Fibroblast of mammary gland (primary cell): ENCODE measurements at regions not wholly inside any gene's neighbourhood (a gene's known extent, or its start where the extent isn't known, plus 50 kb on each side); places are given as distances from the start of the nearest gene placed in this dataset.

ENCODE experiments used
- DNase-seq: peaks from one replicate; pipeline ENCODE4 v3.0.0-alpha.2; 2010; ENCODE audit warnings: low read depth
- H3K4me3 ChIP-seq: 2 replicates; pipeline ENCODE4 v1.5.1; 2011; ENCODE audit warnings: low read depth, mild to moderate bottlenecking, low read length, moderate library complexity; ENCODE audit not compliant: control insufficient read depth
- CTCF ChIP-seq: conservative IDR thresholded peaks from 2 replicates; pipeline ENCODE4 v1.5.1; 2011; ENCODE audit warnings: low read depth, low read length, inconsistent platforms; ENCODE audit not compliant: control insufficient read depth, insufficient read depth

GRCh38 chr4:179485781-179486180 lies 2043.5 kb upstream of the AGA start:
- H3K4me3 ChIP-seq, result no peak overlapping the region
- TF ChIP-seq CTCF, result no peak
- no peak for DNase-seq

- DNase-seq, result no peak
- no peak for TF ChIP-seq CTCF
- no peak overlapping the region for H3K4me3 ChIP-seq
Observed at GRCh38 chr4:179486570-179487335, 2044.5 kb upstream of the AGA start.

- no peak for TF ChIP-seq CTCF
- DNase-seq, result no peak
- no peak overlapping the region for H3K4me3 ChIP-seq
Observed at GRCh38 chr4:179492260-179493080, 2050.2 kb upstream of the AGA start.

- no peak for TF ChIP-seq CTCF
- no peak for DNase-seq
- no peak overlapping the region for H3K4me3 ChIP-seq
Observed at GRCh38 chr4:179503976-179504375, 2061.7 kb upstream of the AGA start.

GRCh38 chr4:179509489-179509888 lies 2067.3 kb upstream of the AGA start:
- no peak overlapping the region for H3K4me3 ChIP-seq
- no peak for TF ChIP-seq CTCF
- no peak for DNase-seq

- no peak for TF ChIP-seq CTCF
- DNase-seq, result no peak
Observed at GRCh38 chr4:179521952-179522351, 2079.7 kb upstream of the AGA start.

More at GRCh38 chr4:179521952-179522351, 2079.7 kb upstream of the AGA start:
- no peak overlapping the region for H3K4me3 ChIP-seq
